IMR-90 (cell line): ENCODE measurements at regions not wholly inside any gene's neighbourhood (a gene's known extent, or its start where the extent isn't known, plus 50 kb on each side); places are given as distances from the start of the nearest gene placed in this dataset.

ENCODE experiments used
- ATAC-seq: fragments of 200-7000 bp; cut with Tn5 transposase; 2 replicates; pipeline ENCODE4 v1.9.1; 2020; ENCODE audit warnings: low read depth, mild to moderate bottlenecking, moderate library complexity
- BruUV-seq: library from RNA; stranded (reverse); fragments of 400-500 nt; replicated peaks from 2 replicates; lab custom pipeline; 2021; lab: Mats Ljungman, UMichigan
- CTCF ChIA-PET: fragments of 300-600 bp; formaldehyde crosslinking; extraction: SDS; loops from one replicate; lab custom pipeline; 2021; ENCODE audit warnings: antibody characterized with exemption; lab: Yijun Ruan, JAX
- POLR2A ChIA-PET: fragments of 300-600 bp; sonication (Branson Sonifier 250); formaldehyde crosslinking; loops from one replicate; lab custom pipeline; 2022; ENCODE audit warnings: antibody characterized with exemption; ENCODE audit not compliant: unreplicated experiment; lab: Charles Lee
- DNase-seq: peaks from one replicate; pipeline ENCODE4 v3.0.0; 2013
- H2AFZ ChIP-seq: replicated peaks from 2 replicates; pipeline ENCODE3; 2013; ENCODE audit warnings: low read length, mild to moderate bottlenecking; ENCODE audit not compliant: poor library complexity
- H2AK5ac ChIP-seq: 2 replicates; pipeline ENCODE4 v1.6.1; 2013; ENCODE audit warnings: low read depth, low read length, inconsistent platforms
- H2AK9ac ChIP-seq: replicated peaks from 2 replicates; pipeline ENCODE3; 2013; ENCODE audit warnings: mild to moderate bottlenecking, low read depth, low read length, moderate library complexity; ENCODE audit not compliant: poor library complexity
- H2BK120ac ChIP-seq: 2 replicates; pipeline ENCODE4 v1.6.1; 2013; ENCODE audit warnings: low read depth, low read length, inconsistent platforms
- H2BK15ac ChIP-seq: 3 replicates; pipeline ENCODE4 v1.6.1; 2013; ENCODE audit warnings: low read depth, low read length, inconsistent platforms
- H2BK20ac ChIP-seq: 2 replicates; pipeline ENCODE4 v1.6.1; 2013; ENCODE audit warnings: low read depth, mild to moderate bottlenecking, inconsistent platforms, low read length, moderate library complexity
- H2BK5ac ChIP-seq: 2 replicates; pipeline ENCODE4 v1.6.1; 2013; ENCODE audit warnings: mild to moderate bottlenecking, low read depth, low read length, inconsistent platforms; ENCODE audit not compliant: poor library complexity, severe bottlenecking
- H3K14ac ChIP-seq: replicated peaks from 2 replicates; pipeline ENCODE4 v1.6.1; 2013; ENCODE audit warnings: low read depth, low read length, inconsistent platforms
- H3K18ac ChIP-seq: 2 replicates; pipeline ENCODE4 v1.6.1; 2013; ENCODE audit warnings: low read depth, low read length, control low read depth
- H3K23ac ChIP-seq: 2 replicates; pipeline ENCODE4 v1.6.1; 2013; ENCODE audit warnings: low read depth, low read length, inconsistent platforms
- H3K27ac ChIP-seq: 2 replicates; pipeline ENCODE4 v1.5.1; 2013; ENCODE audit warnings: mild to moderate bottlenecking, control low read depth, low read length; ENCODE audit not compliant: insufficient read depth
- H3K27me3 ChIP-seq: 2 replicates; pipeline ENCODE4 v1.6.1; 2013; ENCODE audit warnings: low read length; ENCODE audit not compliant: control insufficient read depth, insufficient read depth
- H3K36me3 ChIP-seq: 2 replicates; pipeline ENCODE4 v1.6.1; 2013; ENCODE audit warnings: low read length, mixed read lengths; ENCODE audit not compliant: control insufficient read depth, insufficient read depth
- H3K4ac ChIP-seq: 2 replicates; pipeline ENCODE4 v1.6.1; 2013; ENCODE audit warnings: low read depth, low read length, inconsistent platforms
- H3K4me1 ChIP-seq: 2 replicates; pipeline ENCODE4 v1.6.1; 2013; ENCODE audit warnings: low read length, mixed read lengths; ENCODE audit not compliant: control insufficient read depth, insufficient read depth
- H3K4me2 ChIP-seq: 2 replicates; pipeline ENCODE4 v1.6.1; 2013; ENCODE audit warnings: low read depth, mild to moderate bottlenecking, control low read depth, low read length, moderate library complexity
- H3K4me3 ChIP-seq: 2 replicates; pipeline ENCODE4 v1.5.1; 2013; ENCODE audit warnings: low read depth, mild to moderate bottlenecking, control low read depth, low read length, moderate library complexity; ENCODE audit not compliant: insufficient read depth
- H3K56ac ChIP-seq: 2 replicates; pipeline ENCODE4 v1.6.1; 2013; ENCODE audit warnings: low read length, inconsistent platforms; ENCODE audit not compliant: insufficient read depth; ENCODE audit errors: extremely low read depth
- H3K79me1 ChIP-seq, 2 experiments: 2 replicates each; pipeline ENCODE4 v1.6.1; 2013; ENCODE audit warnings: low read length in 2 of 2, inconsistent platforms in 1 of 2, low read depth in 1 of 2
- H3K9ac ChIP-seq: 2 replicates; pipeline ENCODE4 v1.6.1; 2013; ENCODE audit warnings: low read depth, low read length, control low read depth
- H3K9me1 ChIP-seq: 2 replicates; pipeline ENCODE4 v1.6.1; 2013; ENCODE audit warnings: low read length, inconsistent platforms; ENCODE audit not compliant: insufficient read depth
- H3K9me3 ChIP-seq: 2 replicates; pipeline ENCODE4 v1.6.1; 2013; ENCODE audit warnings: low read length; ENCODE audit not compliant: control insufficient read depth, insufficient read depth
- H4K20me1 ChIP-seq: 2 replicates; pipeline ENCODE4 v1.6.1; 2013; ENCODE audit warnings: low read length, inconsistent platforms; ENCODE audit not compliant: insufficient read depth
- H4K5ac ChIP-seq: 2 replicates; pipeline ENCODE4 v1.6.1; 2013; ENCODE audit warnings: mild to moderate bottlenecking, low read depth, low read length, control low read depth
- H4K8ac ChIP-seq, 2 experiments: 2 replicates each; pipeline ENCODE4 v1.6.1; 2013; ENCODE audit warnings: low read depth in 2 of 2, low read length in 2 of 2, control low read depth in 1 of 2, inconsistent platforms in 1 of 2
- H4K91ac ChIP-seq: 2 replicates; pipeline ENCODE4 v1.6.1; 2013; ENCODE audit warnings: low read depth, low read length, inconsistent platforms; ENCODE audit not compliant: insufficient read depth
- CEBPB ChIP-seq: IDR thresholded peaks from 2 replicates; pipeline ENCODE4 v1.6.1; 2012; ENCODE audit warnings: low read depth, low read length, improper control_type of control experiment
- ELK1 ChIP-seq: fragments of 150-350 bp; IDR thresholded peaks from 2 replicates; pipeline ENCODE4 v1.6.1; 2016; ENCODE audit warnings: low read depth, mild to moderate bottlenecking, low read length, moderate library complexity, borderline replicate concordance
- NFE2L2 ChIP-seq: fragments of 150-350 bp; IDR thresholded peaks from 2 replicates; pipeline ENCODE4 v1.6.1; 2016; ENCODE audit warnings: low read depth, mild to moderate bottlenecking, low read length
- POLR2A ChIP-seq: IDR thresholded peaks from 2 replicates; pipeline ENCODE4 v1.6.1; 2012; ENCODE audit warnings: mild to moderate bottlenecking, low read depth, low read length
- RAD21 ChIP-seq: IDR thresholded peaks from 2 replicates; pipeline ENCODE4 v1.6.1; 2012; ENCODE audit warnings: low read length, improper control_type of control experiment
- USF2 ChIP-seq: fragments of 150-350 bp; IDR thresholded peaks from 2 replicates; pipeline ENCODE4 v1.6.1; 2017; ENCODE audit warnings: mild to moderate bottlenecking, antibody characterized with exemption, low read length, low read depth
- WGBS, 2 experiments: methylation state at CpG; one replicate each; pipeline versions ENCODE4 v1.1.5 to v1.1.7; 2013; ENCODE audit warnings: missing lambda C conversion rate in 2 of 2; ENCODE audit not compliant: insufficient read length in 1 of 2; ENCODE audit errors: extremely low coverage in 2 of 2; 5-methylcytosine and 5-hydroxymethylcytosine counted together
- dilution Hi-C: fragments of 300-500 bp; cut with HindIII; formaldehyde crosslinking; loops from one replicate; pipeline ENCODE4 v1.14.3; 2018; ENCODE audit warnings: low sequenced_read_pairs; ENCODE audit not compliant: unreplicated experiment
- in situ Hi-C: fragments of 300-500 bp; cut with MboI; formaldehyde crosslinking; loops from 3 replicates; pipeline ENCODE4 v1.14.3; 2019; ENCODE audit warnings: low sequenced_read_pairs, inconsistent platforms, mixed read lengths
- intact Hi-C: fragments of 100-400 bp; cut with micrococcal nuclease; formaldehyde crosslinking; loops from 2 replicates; pipeline ENCODE4 v1.10.0; 2022
- TF ChIP-seq, protein P1 (sequence below): conservative IDR thresholded peaks from 2 replicates; pipeline ENCODE4 v1.5.1; 2012; ENCODE audit warnings: mild to moderate bottlenecking, low read depth, low read length, improper control_type of control experiment

DNA sequence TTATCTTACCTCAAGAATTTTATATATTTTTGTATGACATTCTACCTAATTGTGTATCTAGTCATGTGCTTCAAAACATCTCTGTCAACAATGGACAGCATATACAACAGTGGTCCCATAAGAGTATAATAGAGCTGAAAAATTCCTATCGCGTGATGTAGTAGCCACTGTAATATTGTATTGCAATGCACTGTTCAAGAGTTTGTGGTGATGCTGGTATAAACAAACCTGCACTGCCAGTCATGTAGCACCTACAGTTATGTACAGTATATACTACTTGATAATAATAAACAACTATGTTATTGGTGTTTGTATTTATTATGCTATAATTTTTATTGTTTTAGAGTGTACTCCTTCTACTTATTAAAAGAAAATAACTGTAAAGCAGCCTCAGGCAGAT, 672.7 kb downstream of the CD109 start:
- no TSS peak for BruUV-seq
- Histone ChIP-seq H3K4ac (peak overlapping the region; percentile 99; the same call in 1 of the 2 replicates), H3K4me2 (peak overlapping the region; percentile 75; the same call in 1 of the 2 replicates), H3K27me3 (no peaks in the 10 kb centered on the region), H3K56ac (peak overlapping the region; percentile 90), H2AK9ac (no peak overlapping the region), H3K9ac (no peak overlapping the region), H3K14ac (peak overlapping the region; percentile 97), H2BK120ac (peak overlapping the region; percentile 100), H3K79me1 (peaks cover 0 to 4% of the 10 kb centered on the region in 2 experiments; a peak in 1 of 4 replicates), H3K4me1 (peaks cover 7% of the 10 kb centered on the region; the same call in 1 of the 2 replicates), H3K23ac (peak overlapping the region; percentile 100; the same call in 1 of the 2 replicates), H3K36me3 (no peaks in the 10 kb centered on the region), H3K9me3 (no peaks in the 10 kb centered on the region), H4K5ac (peak overlapping the region; percentile 95; the same call in 1 of the 2 replicates), H3K18ac (peak overlapping the region; percentile 100; the same call in 1 of the 2 replicates), H3K4me3 (no peak overlapping the region), H2BK15ac (peak overlapping the region; percentile 100; the same call in 2 of the 3 replicates), H2BK5ac (peak overlapping the region; percentile 100), H2AK5ac (peak overlapping the region; percentile 100), H3K27ac (peak overlapping the region; percentile 91; the same call in 1 of the 2 replicates), H4K91ac (peak overlapping the region; percentile 100), H2BK20ac (peak overlapping the region; percentile 100), H3K9me1 (peaks cover 3% of the 10 kb centered on the region), H2AFZ (no peak overlapping the region), H4K20me1 (no peaks in the 10 kb centered on the region), H4K8ac (peak overlapping the region; percentile 89 to 100)
- ChIA-PET POLR2A (no interaction called here), CTCF (interaction anchor here (0.5 kb wide), 1 partner anchor 217 kb away, joined by 3 read pairs; no protein-coding TSS in a partner anchor)
- no CpG with 5 or more reads among the region's 2 CpGs for WGBS, 2 experiments
- in situ Hi-C loops = no loop called here
- ATAC-seq (peak; percentile 28), DNase-seq (peak; percentile 73)
- TF ChIP-seq RAD21 (no peak), POLR2A (no peak), ELK1 (no peak), CEBPB (peak; percentile 47; the same call in 1 of the 2 replicates), USF2 (no peak), NFE2L2 (no peak)
- TF ChIP-seq, protein P1, sequence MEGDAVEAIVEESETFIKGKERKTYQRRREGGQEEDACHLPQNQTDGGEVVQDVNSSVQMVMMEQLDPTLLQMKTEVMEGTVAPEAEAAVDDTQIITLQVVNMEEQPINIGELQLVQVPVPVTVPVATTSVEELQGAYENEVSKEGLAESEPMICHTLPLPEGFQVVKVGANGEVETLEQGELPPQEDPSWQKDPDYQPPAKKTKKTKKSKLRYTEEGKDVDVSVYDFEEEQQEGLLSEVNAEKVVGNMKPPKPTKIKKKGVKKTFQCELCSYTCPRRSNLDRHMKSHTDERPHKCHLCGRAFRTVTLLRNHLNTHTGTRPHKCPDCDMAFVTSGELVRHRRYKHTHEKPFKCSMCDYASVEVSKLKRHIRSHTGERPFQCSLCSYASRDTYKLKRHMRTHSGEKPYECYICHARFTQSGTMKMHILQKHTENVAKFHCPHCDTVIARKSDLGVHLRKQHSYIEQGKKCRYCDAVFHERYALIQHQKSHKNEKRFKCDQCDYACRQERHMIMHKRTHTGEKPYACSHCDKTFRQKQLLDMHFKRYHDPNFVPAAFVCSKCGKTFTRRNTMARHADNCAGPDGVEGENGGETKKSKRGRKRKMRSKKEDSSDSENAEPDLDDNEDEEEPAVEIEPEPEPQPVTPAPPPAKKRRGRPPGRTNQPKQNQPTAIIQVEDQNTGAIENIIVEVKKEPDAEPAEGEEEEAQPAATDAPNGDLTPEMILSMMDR = no peak
- intact Hi-C loops = no loop called here
- dilution Hi-C loops = no loop called here
